ENCODE measurements at regions not wholly inside any gene's neighbourhood (a gene's known extent, or its start where the extent isn't known, plus 50 kb on each side); places are given as distances from the start of the nearest gene placed in this dataset.

DNA sequence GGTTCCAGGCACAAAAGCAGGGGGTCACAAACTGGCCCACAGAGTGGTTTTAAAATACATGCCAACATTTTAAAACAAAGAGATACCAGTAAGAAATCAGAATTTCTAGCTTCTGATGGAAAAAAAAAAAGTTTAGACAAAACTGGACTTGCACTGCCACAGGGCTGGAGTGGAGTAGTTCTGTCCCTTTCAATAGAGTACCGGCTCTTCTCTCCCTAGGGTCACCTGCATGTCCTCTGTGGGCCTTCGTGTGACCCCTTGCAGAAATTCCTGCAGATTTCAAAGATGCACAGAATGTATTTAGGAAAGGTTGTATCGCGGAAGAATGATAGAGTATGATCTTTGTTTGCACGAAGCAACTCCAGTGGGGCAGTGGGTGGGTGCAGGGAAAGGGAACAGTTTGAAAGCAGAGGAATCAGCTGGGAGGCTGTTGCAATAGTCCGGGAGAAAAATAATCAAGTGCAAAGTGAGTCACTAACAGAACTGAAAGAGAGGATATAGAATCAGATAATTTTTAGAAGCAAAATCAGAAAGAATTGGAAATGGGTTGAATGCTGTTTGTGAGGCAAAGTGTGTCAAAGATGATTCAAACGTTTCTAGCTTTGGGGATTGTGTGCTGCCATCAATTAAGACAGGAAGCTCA, 97.3 kb upstream of the STXBP5 start:
- no peak overlapping the region for H3K27ac Mint-ChIP-seq (ENCODE audit: unreplicated experiment)
- no peaks in the 10 kb centered on the region for H3K9me3 Mint-ChIP-seq (ENCODE audit: unreplicated experiment)
- no peak overlapping the region for H3K4me3 Mint-ChIP-seq (ENCODE audit: unreplicated experiment)
- DNase-seq (ENCODE audit: low spot score), result no peak
- H3K36me3 Mint-ChIP-seq (ENCODE audit: low read depth, unreplicated experiment), result peaks cover 2% of the 10 kb centered on the region
- peaks cover 2% of the 10 kb centered on the region for H3K27me3 Mint-ChIP-seq (ENCODE audit: unreplicated experiment)
- peaks cover 11% of the 10 kb centered on the region for H3K4me1 Mint-ChIP-seq (ENCODE audit: unreplicated experiment)
- TF ChIP-seq, protein P1, sequence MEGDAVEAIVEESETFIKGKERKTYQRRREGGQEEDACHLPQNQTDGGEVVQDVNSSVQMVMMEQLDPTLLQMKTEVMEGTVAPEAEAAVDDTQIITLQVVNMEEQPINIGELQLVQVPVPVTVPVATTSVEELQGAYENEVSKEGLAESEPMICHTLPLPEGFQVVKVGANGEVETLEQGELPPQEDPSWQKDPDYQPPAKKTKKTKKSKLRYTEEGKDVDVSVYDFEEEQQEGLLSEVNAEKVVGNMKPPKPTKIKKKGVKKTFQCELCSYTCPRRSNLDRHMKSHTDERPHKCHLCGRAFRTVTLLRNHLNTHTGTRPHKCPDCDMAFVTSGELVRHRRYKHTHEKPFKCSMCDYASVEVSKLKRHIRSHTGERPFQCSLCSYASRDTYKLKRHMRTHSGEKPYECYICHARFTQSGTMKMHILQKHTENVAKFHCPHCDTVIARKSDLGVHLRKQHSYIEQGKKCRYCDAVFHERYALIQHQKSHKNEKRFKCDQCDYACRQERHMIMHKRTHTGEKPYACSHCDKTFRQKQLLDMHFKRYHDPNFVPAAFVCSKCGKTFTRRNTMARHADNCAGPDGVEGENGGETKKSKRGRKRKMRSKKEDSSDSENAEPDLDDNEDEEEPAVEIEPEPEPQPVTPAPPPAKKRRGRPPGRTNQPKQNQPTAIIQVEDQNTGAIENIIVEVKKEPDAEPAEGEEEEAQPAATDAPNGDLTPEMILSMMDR (IDR thresholded peaks at IDR 0.05; ENCODE audit: unreplicated experiment), result no peak

DNA sequence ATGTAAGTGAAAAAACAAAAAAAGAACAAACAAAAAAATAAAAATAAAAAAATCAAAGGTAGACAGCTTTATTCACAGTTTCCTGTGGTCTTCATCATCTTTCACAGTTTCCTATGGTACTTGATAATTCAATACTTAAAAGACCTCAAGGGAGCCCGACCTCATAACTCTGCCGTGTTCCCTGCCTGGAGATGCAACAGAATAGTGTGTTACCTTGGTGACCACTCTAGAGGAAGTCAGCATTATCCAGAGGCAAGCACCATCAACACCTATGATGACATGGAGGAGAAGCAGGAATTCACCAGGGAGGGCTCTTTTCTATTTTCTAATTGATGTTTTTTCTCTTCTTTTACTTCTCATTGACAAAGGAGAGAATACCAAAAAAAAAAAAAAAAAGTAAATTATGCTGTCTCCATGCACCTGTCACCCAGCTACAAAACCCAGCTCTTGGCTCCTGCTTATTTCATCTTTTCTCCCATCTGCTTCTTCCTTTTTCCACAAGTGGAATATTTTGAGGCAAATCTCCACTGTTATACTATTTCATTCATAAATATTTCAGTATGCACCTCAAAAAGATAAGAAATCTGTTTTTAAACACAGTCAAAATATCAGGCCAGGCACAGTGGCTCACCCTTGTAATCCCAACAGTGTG, 95.8 kb upstream of the STXBP5 start:
- TF ChIP-seq, protein P1 (IDR thresholded peaks at IDR 0.05; ENCODE audit: unreplicated experiment), result no peak
- H3K27ac Mint-ChIP-seq (ENCODE audit: unreplicated experiment), result no peak overlapping the region
- H3K27me3 Mint-ChIP-seq (ENCODE audit: unreplicated experiment), result peaks cover 2% of the 10 kb centered on the region
- no peaks in the 10 kb centered on the region for H3K9me3 Mint-ChIP-seq (ENCODE audit: unreplicated experiment)
- H3K4me3 Mint-ChIP-seq (ENCODE audit: unreplicated experiment), result no peak overlapping the region
- peaks cover 11% of the 10 kb centered on the region for H3K4me1 Mint-ChIP-seq (ENCODE audit: unreplicated experiment)
- DNase-seq (ENCODE audit: low spot score), result no peak
- H3K36me3 Mint-ChIP-seq (ENCODE audit: low read depth, unreplicated experiment), result peaks cover 2% of the 10 kb centered on the region

DNA sequence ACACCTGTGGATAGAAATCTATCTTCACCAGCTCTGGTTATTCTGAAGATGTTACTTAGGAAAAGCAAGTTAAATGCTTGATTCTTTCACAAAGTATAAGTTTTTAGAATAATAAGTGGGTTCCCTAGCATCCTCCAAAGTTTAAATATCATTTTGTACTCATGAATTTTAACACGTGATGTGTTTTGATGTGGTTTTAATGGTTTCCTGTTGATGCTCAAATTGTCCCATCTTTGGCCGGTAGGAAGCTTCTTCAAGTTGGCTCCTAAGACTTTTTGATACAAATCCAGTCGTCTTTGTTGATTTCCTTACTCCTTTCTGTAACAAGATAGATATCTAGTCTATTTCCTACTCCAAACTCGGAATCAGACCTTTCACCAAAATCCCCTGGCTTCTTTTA, 94.5 kb upstream of the STXBP5 start:
- no peaks in the 10 kb centered on the region for H3K9me3 Mint-ChIP-seq (ENCODE audit: unreplicated experiment)
- peaks cover 2% of the 10 kb centered on the region for H3K36me3 Mint-ChIP-seq (ENCODE audit: low read depth, unreplicated experiment)
- no peak overlapping the region for H3K4me3 Mint-ChIP-seq (ENCODE audit: unreplicated experiment)
- TF ChIP-seq, protein P1 (IDR thresholded peaks at IDR 0.05; ENCODE audit: unreplicated experiment), result no peak
- no peak for DNase-seq (ENCODE audit: low spot score)
- H3K27ac Mint-ChIP-seq (ENCODE audit: unreplicated experiment), result no peak overlapping the region
- H3K27me3 Mint-ChIP-seq (ENCODE audit: unreplicated experiment), result no peaks in the 10 kb centered on the region
- no peaks in the 10 kb centered on the region for H3K4me1 Mint-ChIP-seq (ENCODE audit: unreplicated experiment)

DNA sequence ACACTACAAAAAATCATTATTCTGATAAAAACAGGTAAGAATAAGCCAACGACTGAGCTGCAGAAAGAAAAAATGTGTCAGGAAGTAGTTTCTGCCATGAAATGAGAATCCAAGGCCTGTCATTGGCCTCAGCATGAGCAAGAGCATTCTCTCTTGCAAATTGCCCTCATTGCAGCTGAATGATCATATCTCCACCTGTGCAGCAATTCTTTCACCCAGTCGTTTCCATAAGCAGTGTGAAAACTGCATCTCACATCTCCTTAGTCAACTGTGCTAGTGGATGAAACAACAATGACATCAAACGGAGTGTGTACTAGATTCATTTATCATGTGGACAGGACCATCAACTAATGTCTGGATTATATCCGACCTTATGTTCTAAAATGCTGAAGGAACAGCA, 88.2 kb upstream of the STXBP5 start:
- no peak overlapping the region for H3K4me3 Mint-ChIP-seq (ENCODE audit: unreplicated experiment)
- H3K36me3 Mint-ChIP-seq (ENCODE audit: low read depth, unreplicated experiment), result peaks cover 2% of the 10 kb centered on the region
- H3K9me3 Mint-ChIP-seq (ENCODE audit: unreplicated experiment), result no peaks in the 10 kb centered on the region
- no peak for DNase-seq (ENCODE audit: low spot score)
- H3K27ac Mint-ChIP-seq (ENCODE audit: unreplicated experiment), result no peak overlapping the region
- TF ChIP-seq, protein P1 (IDR thresholded peaks at IDR 0.05; ENCODE audit: unreplicated experiment), result no peak
- H3K4me1 Mint-ChIP-seq (ENCODE audit: unreplicated experiment), result no peaks in the 10 kb centered on the region
- H3K27me3 Mint-ChIP-seq (ENCODE audit: unreplicated experiment), result peaks cover 1% of the 10 kb centered on the region

DNA sequence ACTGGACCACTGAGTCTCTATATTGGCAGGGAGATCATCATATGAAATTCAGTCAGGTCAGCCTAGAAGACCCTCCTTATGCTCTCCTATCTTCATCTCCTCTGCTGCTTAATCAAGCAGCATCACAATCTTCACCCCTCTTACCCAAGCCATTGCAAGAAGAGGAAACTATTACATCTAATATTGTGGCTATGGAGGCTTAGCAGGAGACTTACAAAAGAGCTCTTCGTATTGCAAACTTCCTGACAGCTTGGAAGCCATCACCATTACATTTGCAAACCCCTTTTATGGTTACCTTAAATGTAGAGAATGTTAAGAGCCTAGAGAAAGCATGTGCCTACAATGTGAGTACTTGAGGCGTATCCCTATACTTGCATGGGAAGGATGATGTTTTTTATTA, 87.2 kb upstream of the STXBP5 start:
- peaks cover 1% of the 10 kb centered on the region for H3K27me3 Mint-ChIP-seq (ENCODE audit: unreplicated experiment)
- H3K36me3 Mint-ChIP-seq (ENCODE audit: low read depth, unreplicated experiment), result no peaks in the 10 kb centered on the region
- no peaks in the 10 kb centered on the region for H3K4me1 Mint-ChIP-seq (ENCODE audit: unreplicated experiment)
- TF ChIP-seq, protein P1 (IDR thresholded peaks at IDR 0.05; ENCODE audit: unreplicated experiment), result no peak
- no peaks in the 10 kb centered on the region for H3K9me3 Mint-ChIP-seq (ENCODE audit: unreplicated experiment)
- DNase-seq (ENCODE audit: low spot score), result no peak
- no peak overlapping the region for H3K27ac Mint-ChIP-seq (ENCODE audit: unreplicated experiment)
- no peak overlapping the region for H3K4me3 Mint-ChIP-seq (ENCODE audit: unreplicated experiment)
